Liver (tissue), 2 donors: ENCODE measurements at regions not wholly inside any gene's neighbourhood (a gene's known extent, or its start where the extent isn't known, plus 50 kb on each side); places are given as distances from the start of the nearest gene placed in this dataset.

Experiments used
- CTCF ChIP-seq: fragments of 150-350 bp; IDR thresholded peaks from 2 replicates; pipeline ENCODE4 v1.5.1; 2017; ENCODE audit warnings: improper control_type of control experiment, low read depth, low read length; ENCODE audit not compliant: missing input control
- REST ChIP-seq: IDR thresholded peaks from 2 replicates; pipeline ENCODE4 v1.6.1; 2016; ENCODE audit warnings: antibody characterized with exemption, mild to moderate bottlenecking
- donor health status: healthy.

DNA sequence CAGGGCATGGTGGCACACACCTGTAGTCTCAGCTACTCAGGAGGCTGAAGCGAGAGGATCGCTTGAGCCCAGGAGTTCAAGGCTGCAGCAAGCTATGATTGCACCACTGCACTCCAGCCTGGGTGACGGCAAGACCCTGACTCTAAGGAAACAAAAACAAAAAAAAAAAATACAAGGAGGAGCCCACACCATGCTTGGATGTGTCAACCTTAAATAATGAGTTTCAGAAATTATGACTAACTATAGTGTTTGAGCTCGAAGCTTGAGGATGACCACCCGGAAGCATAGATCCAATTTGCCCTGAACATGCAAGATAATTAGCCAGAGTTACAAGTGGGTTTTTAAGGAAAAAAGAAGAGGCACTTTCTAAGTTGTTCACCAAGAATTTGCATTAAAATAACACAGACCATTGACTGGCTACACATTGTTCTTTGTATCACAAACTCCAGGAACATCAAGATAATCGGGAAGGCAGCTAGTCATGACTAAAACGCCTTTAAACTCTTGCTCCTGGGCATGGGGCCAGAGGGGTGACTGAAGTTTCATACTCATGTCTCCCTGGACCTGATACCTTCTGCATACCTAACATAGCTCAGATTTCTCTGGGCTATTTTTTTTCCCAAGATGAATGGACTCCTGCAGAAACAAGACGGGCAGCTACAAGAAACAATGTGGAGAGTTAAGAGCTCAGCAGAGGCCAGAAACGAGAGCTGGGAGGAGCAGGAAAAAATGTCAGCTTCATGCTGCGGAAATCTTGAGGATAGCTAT is 289.6 kb downstream of the PREX1 start:
- TF ChIP-seq CTCF, result no peak
- TF ChIP-seq REST, result no peak
